Neural progenitor cell (in vitro differentiated cells): ENCODE measurements at regions not wholly inside any gene's neighbourhood (a gene's known extent, or its start where the extent isn't known, plus 50 kb on each side); places are given as distances from the start of the nearest gene placed in this dataset.

ENCODE experiments used
- CTCF ChIP-seq: fragments of 200-600 bp; sonication (generic); IDR thresholded peaks from 2 replicates; pipeline ENCODE4 v1.5.1; 2017; ENCODE audit warnings: antibody characterized with exemption, mild to moderate bottlenecking
- EZH2 ChIP-seq: fragments of 200-600 bp; sonication (generic); IDR thresholded peaks from 2 replicates; pipeline ENCODE4 v1.6.1; 2017; ENCODE audit warnings: antibody characterized with exemption, mild to moderate bottlenecking, moderate library complexity

GRCh38 chr14:44873536-44873935 is 88.2 kb downstream of the KLHL28 start:
- TF ChIP-seq CTCF (no peak), EZH2 (no peak)
